ENCODE measurements at regions not wholly inside any gene's neighbourhood (a gene's known extent, or its start where the extent isn't known, plus 50 kb on each side); places are given as distances from the start of the nearest gene placed in this dataset.
"Not testable (repeated sequence)": the region's sequence is repeated elsewhere in the genome, so short reads cannot be mapped to it uniquely, and the experiment has no call there.

GRCh38 chr12:93204896-93205295 lies 172.8 kb upstream of the NUDT4 start:
- no peak for DNase-seq

- no peak for DNase-seq
Measured at GRCh38 chr12:93205361-93205760, 172.4 kb upstream of the NUDT4 start.

GRCh38 chr12:93208011-93208410 lies 169.7 kb upstream of the NUDT4 start:
- DNase-seq = no peak

GRCh38 chr12:93214523-93215289 lies 163.0 kb upstream of the NUDT4 start:
- no peak for DNase-seq

DNA sequence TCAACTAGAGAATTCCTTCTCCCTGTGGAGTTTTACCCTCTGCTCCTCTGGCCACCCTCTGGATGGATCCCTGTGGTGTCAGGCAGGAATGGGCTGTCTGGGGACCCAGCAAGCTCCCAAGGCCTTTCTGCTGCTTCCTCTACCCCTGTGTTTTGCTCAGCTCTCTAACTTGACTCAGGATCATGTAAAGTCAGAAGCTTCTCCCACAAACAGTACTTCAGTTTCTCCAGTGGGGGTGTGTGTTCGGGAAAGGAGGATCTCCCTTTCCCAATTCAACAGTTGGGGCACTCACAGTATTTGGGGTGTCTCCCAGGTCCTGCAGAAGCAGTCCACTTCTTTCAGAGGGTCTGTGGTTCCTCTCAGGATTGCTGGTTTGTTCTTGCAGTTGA lies 162.4 kb upstream of the NUDT4 start:
- DNase-seq = no peak

DNA sequence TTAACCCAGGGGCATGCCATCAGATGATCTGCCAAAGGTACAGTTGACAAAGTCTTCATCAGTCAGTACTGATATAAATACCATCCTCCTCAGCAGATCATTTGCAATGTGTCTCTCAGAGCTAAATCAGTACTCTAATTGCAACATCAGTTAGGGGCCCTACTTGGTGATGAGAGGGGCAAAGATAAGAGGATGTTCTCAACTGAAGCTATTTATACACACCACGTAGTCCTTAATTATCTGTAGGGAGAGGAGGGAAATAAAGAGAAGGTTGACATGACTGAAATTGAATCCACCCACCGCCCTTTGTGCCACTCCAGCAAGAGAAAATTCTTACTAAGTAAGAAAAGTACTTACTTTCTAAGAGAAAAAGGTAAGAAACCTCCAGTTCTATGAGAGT lies 157.8 kb upstream of the NUDT4 start:
- DNase-seq = no peak

DNA sequence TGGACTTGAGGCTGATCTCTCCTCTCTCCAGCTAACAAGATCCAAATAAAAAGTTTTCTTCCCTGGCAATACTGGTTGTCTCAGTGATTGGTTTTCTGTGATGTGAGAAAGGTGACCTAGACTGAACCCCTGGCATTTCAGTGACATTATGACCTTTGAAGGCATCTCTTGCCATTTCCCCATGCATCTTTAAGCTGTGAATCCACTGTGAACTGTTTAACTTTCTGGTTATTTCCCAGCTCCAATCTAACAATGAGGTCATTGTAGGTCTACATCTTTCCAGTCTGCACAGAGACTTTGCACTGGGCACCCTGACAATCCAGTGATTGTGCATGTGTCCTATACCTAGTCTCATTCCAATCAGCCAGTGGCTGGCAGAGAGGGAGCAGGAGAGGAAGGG lies 155.9 kb upstream of the NUDT4 start:
- DNase-seq = no peak

- no peak for DNase-seq
Measured at GRCh38 chr12:93223440-93224426, 154.0 kb upstream of the NUDT4 start.

- no peak for DNase-seq
Measured at GRCh38 chr12:93225094-93225493, 152.6 kb upstream of the NUDT4 start.

GRCh38 chr12:93226361-93226760 lies 151.4 kb upstream of the NUDT4 start:
- no peak for DNase-seq

GRCh38 chr12:93229494-93230325 lies 148.0 kb upstream of the NUDT4 start:
- DNase-seq = no peak

- DNase-seq = no peak
Measured at GRCh38 chr12:93230326-93230720, 147.4 kb upstream of the NUDT4 start.

GRCh38 chr12:93231938-93232337 lies 145.8 kb upstream of the NUDT4 start:
- no peak for DNase-seq

DNA sequence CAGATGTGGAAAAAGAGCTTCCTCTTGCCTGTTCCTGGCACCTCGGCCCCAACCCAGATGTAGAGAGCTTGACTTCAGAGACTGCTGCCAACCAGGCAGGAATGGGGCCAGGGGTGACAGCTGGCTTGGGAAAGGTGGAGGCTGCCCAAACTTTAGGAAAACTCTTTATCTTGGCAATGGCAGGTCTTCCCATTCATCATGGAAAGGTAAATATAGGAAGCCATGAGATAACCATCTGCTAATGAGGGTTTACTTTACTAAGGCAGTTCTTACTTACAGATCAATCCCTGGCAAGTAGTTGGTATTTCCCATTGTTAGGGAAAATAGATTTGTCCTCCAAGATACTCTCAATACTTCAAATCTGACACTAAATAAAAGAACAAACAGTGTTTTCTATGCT lies 143.1 kb upstream of the NUDT4 start:
- DNase-seq = no peak

DNA sequence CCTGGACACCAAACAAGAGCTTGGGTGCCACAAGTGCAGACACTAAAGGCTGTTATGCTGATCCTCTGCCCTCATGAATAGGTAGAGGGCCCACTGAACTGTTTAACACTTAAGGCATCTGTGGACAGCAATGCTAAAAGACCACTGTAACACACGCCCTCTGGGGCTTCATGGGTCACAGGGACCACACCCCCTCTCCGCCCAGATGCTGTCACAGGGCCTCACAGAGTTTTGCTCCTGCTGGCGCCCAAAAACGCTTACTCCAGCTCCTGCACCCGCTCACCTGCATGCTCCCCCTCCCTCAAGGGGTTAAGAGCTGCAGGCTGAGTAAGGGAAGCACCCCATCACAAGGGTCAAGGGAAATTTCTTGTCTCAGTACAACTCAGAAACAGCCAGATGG lies 141.8 kb upstream of the NUDT4 start:
- no peak for DNase-seq

DNA sequence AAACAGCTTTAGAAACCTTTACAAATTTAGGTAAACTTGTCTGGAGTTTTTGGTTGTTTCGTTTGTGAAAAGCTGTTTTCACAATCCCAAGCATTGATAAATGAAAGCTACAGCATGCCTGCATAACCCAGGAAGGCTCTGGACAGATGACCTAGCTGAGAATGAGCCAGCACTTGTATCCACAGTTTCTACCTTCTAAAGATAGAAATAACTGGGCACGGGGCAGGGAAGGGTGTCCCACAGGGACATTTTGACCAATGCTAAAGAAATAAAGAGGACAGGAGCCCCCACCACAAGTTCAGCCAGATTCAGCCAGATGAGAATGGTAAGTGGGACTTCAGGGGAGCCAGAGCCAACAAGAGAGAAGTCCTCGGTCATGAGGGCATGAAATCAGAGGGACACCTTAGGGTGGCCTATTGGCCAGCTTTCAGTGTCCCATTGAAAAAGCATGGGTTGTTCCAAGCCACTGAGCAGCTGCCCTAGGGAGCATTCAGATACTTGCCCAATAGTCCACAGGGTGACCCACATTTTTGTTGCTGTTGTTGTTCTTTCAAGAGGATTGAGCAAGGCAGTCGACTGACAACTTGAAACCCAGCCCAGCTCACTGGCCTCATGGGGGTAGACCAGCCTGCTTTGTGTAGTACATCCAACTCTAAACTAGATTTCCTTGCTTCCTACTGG lies 140.3 kb upstream of the NUDT4 start:
- no peak for DNase-seq

- not testable (repeated sequence) for DNase-seq
Measured at GRCh38 chr12:93238512-93239262, 139.0 kb upstream of the NUDT4 start.

GRCh38 chr12:93239789-93240188 lies 137.9 kb upstream of the NUDT4 start:
- DNase-seq = not testable (repeated sequence)

GRCh38 chr12:93242154-93242972 lies 135.4 kb upstream of the NUDT4 start:
- DNase-seq = no peak

DNA sequence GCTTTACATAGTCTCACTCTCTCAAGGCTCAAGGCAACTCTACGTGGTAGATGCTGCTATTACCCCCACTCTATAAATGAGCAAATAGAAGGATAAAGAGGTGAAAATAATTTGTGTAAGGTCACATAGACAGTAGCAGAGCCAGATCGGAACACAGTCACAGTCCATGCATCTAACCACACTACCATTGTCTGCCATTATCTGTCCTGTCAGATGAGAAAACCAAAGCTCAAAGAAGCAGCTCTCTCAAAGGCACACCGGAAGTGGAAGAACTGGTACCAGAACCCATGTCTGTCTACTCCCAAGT lies 134.4 kb upstream of the NUDT4 start:
- no peak for DNase-seq
